Adrenal gland (tissue), 9 donors: ENCODE measurements at regions not wholly inside any gene's neighbourhood (a gene's known extent, or its start where the extent isn't known, plus 50 kb on each side); places are given as distances from the start of the nearest gene placed in this dataset.
"Not testable (repeated sequence)": the region's sequence is repeated elsewhere in the genome, so short reads cannot be mapped to it uniquely, and the experiment has no call there.

Experiments used
- DNase-seq, 7 donors: peaks; one replicate each; pipeline ENCODE4 v3.0.0-alpha.2; 2019 to 2020
- H3K27ac ChIP-seq, 5 donors: fragments of 200-600 bp; sonication (generic) in 4 of 5; 1 replicate in 3 of 5; 2 replicates in 2 of 5; pipeline versions ENCODE4 v1.5.1 to v1.8.0; 2016 to 2020; ENCODE audit warnings: mild to moderate bottlenecking in 1 of 5
- H3K27me3 ChIP-seq: fragments of 200-600 bp; 2 replicates; pipeline ENCODE4 v1.8.0; 2021
- H3K36me3 ChIP-seq, 2 donors: fragments of 200-600 bp; replicated peaks in 1 of 2; 1 replicate in 1 of 2; 2 replicates in 1 of 2; pipeline versions ENCODE4 v1.5.1 to v1.8.0; 2018 to 2022
- H3K4me1 ChIP-seq, 2 donors: fragments of 200-600 bp; replicated peaks in 1 of 2; 1 replicate in 1 of 2; 2 replicates in 1 of 2; pipeline versions ENCODE4 v1.5.1 to v1.8.0; 2018 to 2021
- H3K4me3 ChIP-seq, 4 donors: fragments of 200-600 bp; sonication (generic) in 3 of 4; one replicate each; pipeline ENCODE4 v1.5.1; 2016 to 2018
- H3K9me3 ChIP-seq, 3 donors: fragments of 200-600 bp; sonication (generic) in 1 of 3; replicated peaks in 1 of 3; 1 replicate in 2 of 3; 2 replicates in 1 of 3; pipeline versions ENCODE4 v1.5.1 to v1.8.0; 2016 to 2021
- CTCF ChIP-seq, 6 experiments: fragments of 450-650 bp in 4 of 6; fragments of 200-600 bp in 2 of 6; sonication (generic) in 1 of 6; IDR thresholded peaks; 1 replicate in 5 of 6; 2 replicates in 1 of 6; pipeline versions ENCODE4 v1.5.1 to v1.8.0; 2016 to 2021; ENCODE audit warnings: antibody characterized with exemption in 6 of 6, mild to moderate bottlenecking in 2 of 6, moderate library complexity in 1 of 6
- POLR2A ChIP-seq, 2 donors: fragments of 450-650 bp; IDR thresholded peaks; one replicate each; pipeline ENCODE4 v1.6.1; 2017; ENCODE audit warnings: antibody characterized with exemption in 2 of 2, mild to moderate bottlenecking in 2 of 2, moderate library complexity in 1 of 2
- WGBS, 4 donors: extraction: QIAGEN DNeasy Blood & Tissue Kit in 2 of 4; methylation state at CpG; one replicate each; pipeline versions ENCODE4 v1.1.5 to v1.1.7; 2013 to 2017; 5-methylcytosine and 5-hydroxymethylcytosine counted together
- intact Hi-C, 2 donors: fragments of 100-400 bp; cut with DNase I; formaldehyde crosslinking; loops; one replicate each; pipeline versions ENCODE4 v1.14.1 to v1.15.0; 2022 to 2023
- donor health status: healthy with polysubstance abuse.
- donor health status: Bipolar disorder and iron deficiency.
- donor health status: DM: yes; HTN: yes; CAD: no.
- donor health status: DM: no; HTN: no; CAD: no.
- donor health status: DM: no; HTN: no; CAD: no.

GRCh38 chr2:84129018-84129417 lies 330.1 kb downstream of the SUCLG1 start:
- DNase-seq, result no peak
- intact Hi-C loops, result no loop called here
- Histone ChIP-seq H3K9me3 (no peaks in the 10 kb centered on the region), H3K36me3 (no peaks in the 10 kb centered on the region), H3K4me3 (no peak overlapping the region), H3K27ac (no peak overlapping the region), H3K4me1 (no peaks in the 10 kb centered on the region), H3K27me3 (no peaks in the 10 kb centered on the region)
- 66 to 84% (median 72%) methylated on average over 4 of the region's 4 CpGs for WGBS, 4 donors
- no peak for TF ChIP-seq POLR2A (IDR thresholded peaks at IDR 0.05)
- TF ChIP-seq CTCF (IDR thresholded peaks at IDR 0.05), result no peak

- WGBS, 4 donors, result 80 to 86% (median 84%) methylated on average over 8 of the region's 8 CpGs
- intact Hi-C loops, H3K27me3 ChIP-seq, DNase-seq, H3K4me1 ChIP-seq, H3K36me3 ChIP-seq, H3K27ac ChIP-seq, H3K9me3 ChIP-seq, H3K4me3 ChIP-seq: not testable (repeated sequence)
Measured at GRCh38 chr2:84127812-84128211, 331.3 kb downstream of the SUCLG1 start.

GRCh38 chr2:84126530-84126929 lies 332.6 kb downstream of the SUCLG1 start:
- Histone ChIP-seq H3K4me3 (no peak overlapping the region), H3K27ac (no peak overlapping the region), H3K9me3 (no peaks in the 10 kb centered on the region), H3K27me3 (no peaks in the 10 kb centered on the region), H3K36me3 (no peaks in the 10 kb centered on the region), H3K4me1 (no peaks in the 10 kb centered on the region)
- TF ChIP-seq POLR2A (IDR thresholded peaks at IDR 0.05) (no peak), CTCF (IDR thresholded peaks at IDR 0.05) (no peak)
- no peak for DNase-seq
- 13 to 26% (median 16%) methylated on average over 3 of the region's 3 CpGs for WGBS, 4 donors
- intact Hi-C loops, result no loop called here

GRCh38 chr2:84126084-84126483 lies 333.0 kb downstream of the SUCLG1 start:
- H3K27me3 ChIP-seq, result no peaks in the 10 kb centered on the region
- no peaks in the 10 kb centered on the region for H3K9me3 ChIP-seq

More at GRCh38 chr2:84126084-84126483, 333.0 kb downstream of the SUCLG1 start:
- TF ChIP-seq CTCF (IDR thresholded peaks at IDR 0.05) (no peak), POLR2A (IDR thresholded peaks at IDR 0.05) (no peak)
- H3K4me1 ChIP-seq, result no peaks in the 10 kb centered on the region
- WGBS, 4 donors, result 57 to 67% (median 62%) methylated on average over 1 of the region's 1 CpG
- H3K4me3 ChIP-seq, result no peak overlapping the region
- no peaks in the 10 kb centered on the region for H3K36me3 ChIP-seq
- DNase-seq, result no peak
- no peak overlapping the region for H3K27ac ChIP-seq
- intact Hi-C loops, result no loop called here
